ENCODE measurements at regions not wholly inside any gene's neighbourhood (a gene's known extent, or its start where the extent isn't known, plus 50 kb on each side); places are given as distances from the start of the nearest gene placed in this dataset.

- TF ChIP-seq ZFP30 (CRISPR knock-in tag; IDR thresholded peaks at IDR 0.05): no peak
- no peak for TF ChIP-seq ZFP3 (CRISPR knock-in tag; IDR thresholded peaks at IDR 0.05)
- TF ChIP-seq TOX (CRISPR knock-in tag; IDR thresholded peaks at IDR 0.05; ENCODE audit: borderline replicate concordance): no peak
- no peak for TF ChIP-seq PATZ1 (CRISPR knock-in tag; IDR thresholded peaks at IDR 0.05; ENCODE audit: borderline replicate concordance)
- no peak for TF ChIP-seq BACH2 (CRISPR knock-in tag; IDR thresholded peaks at IDR 0.05; ENCODE audit: borderline replicate concordance)
- TF ChIP-seq SNAI2 (CRISPR knock-in tag; IDR thresholded peaks at IDR 0.05): no peak
- TF ChIP-seq GLIS3 (CRISPR knock-in tag; IDR thresholded peaks at IDR 0.05): no peak
- TF ChIP-seq OSR1 (CRISPR knock-in tag; IDR thresholded peaks at IDR 0.05): no peak
- TF ChIP-seq TSHZ2 (CRISPR knock-in tag; IDR thresholded peaks at IDR 0.05): no peak
- TF ChIP-seq ZNF565 (CRISPR knock-in tag; conservative IDR thresholded peaks at IDR 0.05; ENCODE audit: low read depth): no peak
- TF ChIP-seq ZC3H10 (CRISPR knock-in tag; IDR thresholded peaks at IDR 0.05): no peak
- no peak for TF ChIP-seq ISL1 (CRISPR knock-in tag; IDR thresholded peaks at IDR 0.05)
- no peak for TF ChIP-seq ZNF8 (CRISPR knock-in tag; IDR thresholded peaks at IDR 0.05)
- no peak for TF ChIP-seq POU6F1 (CRISPR knock-in tag; IDR thresholded peaks at IDR 0.05; ENCODE audit: borderline replicate concordance, low read depth)
- no peak for ATAC-seq
Observed at GRCh38 chr4:20618731-20619130, 81.5 kb upstream of the PACRGL start.

GRCh38 chr4:20621476-20621875 is 78.8 kb upstream of the PACRGL start:
- no peak for ATAC-seq
- TF ChIP-seq TSHZ2 (CRISPR knock-in tag; IDR thresholded peaks at IDR 0.05) (no peak), CREB5 (CRISPR knock-in tag; IDR thresholded peaks at IDR 0.05; ENCODE audit: low read depth) (no peak), TCF4 (CRISPR knock-in tag; IDR thresholded peaks at IDR 0.05; ENCODE audit: borderline replicate concordance) (no peak), PATZ1 (CRISPR knock-in tag; IDR thresholded peaks at IDR 0.05; ENCODE audit: borderline replicate concordance) (no peak), ZNF8 (CRISPR knock-in tag; IDR thresholded peaks at IDR 0.05) (no peak), ESRRG (CRISPR knock-in tag; IDR thresholded peaks at IDR 0.05) (no peak), GLIS3 (CRISPR knock-in tag; IDR thresholded peaks at IDR 0.05) (no peak), POU6F1 (CRISPR knock-in tag; IDR thresholded peaks at IDR 0.05; ENCODE audit: borderline replicate concordance, low read depth) (no peak), ZNF70 (CRISPR knock-in tag; IDR thresholded peaks at IDR 0.05) (no peak), ZNF565 (CRISPR knock-in tag; conservative IDR thresholded peaks at IDR 0.05; ENCODE audit: low read depth) (no peak), ZFP3 (CRISPR knock-in tag; IDR thresholded peaks at IDR 0.05) (no peak), OSR1 (CRISPR knock-in tag; IDR thresholded peaks at IDR 0.05) (no peak), ZFP30 (CRISPR knock-in tag; IDR thresholded peaks at IDR 0.05) (no peak), ARNTL (CRISPR knock-in tag; IDR thresholded peaks at IDR 0.05; ENCODE audit: borderline replicate concordance, low read depth) (no peak), CSRNP3 (CRISPR knock-in tag; IDR thresholded peaks at IDR 0.05) (no peak), BACH2 (CRISPR knock-in tag; IDR thresholded peaks at IDR 0.05; ENCODE audit: borderline replicate concordance) (no peak)
